Left ventricle myocardium inferior (tissue), 1 donor: ENCODE measurements at regions not wholly inside any gene's neighbourhood (a gene's known extent, or its start where the extent isn't known, plus 50 kb on each side); places are given as distances from the start of the nearest gene placed in this dataset.

Experiments
- DNase-seq: peaks from one replicate; pipeline ENCODE4 v3.0.0-alpha.2; 2020
- H3K27ac ChIP-seq: fragments of 200-600 bp; replicated peaks from 2 replicates; pipeline ENCODE4 v1.8.0; 2021
- H3K27me3 ChIP-seq: fragments of 200-600 bp; 2 replicates; pipeline ENCODE4 v1.8.0; 2021; ENCODE audit warnings: low read depth
- H3K36me3 ChIP-seq: fragments of 200-600 bp; 2 replicates; pipeline ENCODE4 v1.8.0; 2021
- H3K4me1 ChIP-seq: fragments of 200-600 bp; 2 replicates; pipeline ENCODE4 v1.8.0; 2021
- H3K4me3 ChIP-seq: fragments of 200-600 bp; 2 replicates; pipeline ENCODE4 v1.8.0; 2021; ENCODE audit warnings: mild to moderate bottlenecking, moderate library complexity
- H3K9me3 ChIP-seq: fragments of 200-600 bp; replicated peaks from 2 replicates; pipeline ENCODE4 v1.8.0; 2021
- intact Hi-C: fragments of 100-400 bp; cut with micrococcal nuclease; formaldehyde crosslinking; loops from one replicate; pipeline ENCODE4 v1.11.0; 2022
- TF ChIP-seq, protein P1 (sequence below): fragments of 200-600 bp; IDR thresholded peaks from 2 replicates; pipeline ENCODE4 v1.8.0; 2021; ENCODE audit warnings: antibody characterized with exemption, mild to moderate bottlenecking, borderline replicate concordance
- donor health status: DM: no; HTN: yes; CAD: no; lungs with severe emphysema.

GRCh38 chr2:216959433-216959832 is 99.6 kb upstream of the TNP1 start:
- Histone ChIP-seq H3K27ac (no peak overlapping the region), H3K36me3 (no peaks in the 10 kb centered on the region), H3K4me1 (no peaks in the 10 kb centered on the region), H3K4me3 (no peak overlapping the region), H3K9me3 (peaks cover 19% of the 10 kb centered on the region), H3K27me3 (no peaks in the 10 kb centered on the region)
- intact Hi-C loops: no loop called here
- TF ChIP-seq, protein P1, sequence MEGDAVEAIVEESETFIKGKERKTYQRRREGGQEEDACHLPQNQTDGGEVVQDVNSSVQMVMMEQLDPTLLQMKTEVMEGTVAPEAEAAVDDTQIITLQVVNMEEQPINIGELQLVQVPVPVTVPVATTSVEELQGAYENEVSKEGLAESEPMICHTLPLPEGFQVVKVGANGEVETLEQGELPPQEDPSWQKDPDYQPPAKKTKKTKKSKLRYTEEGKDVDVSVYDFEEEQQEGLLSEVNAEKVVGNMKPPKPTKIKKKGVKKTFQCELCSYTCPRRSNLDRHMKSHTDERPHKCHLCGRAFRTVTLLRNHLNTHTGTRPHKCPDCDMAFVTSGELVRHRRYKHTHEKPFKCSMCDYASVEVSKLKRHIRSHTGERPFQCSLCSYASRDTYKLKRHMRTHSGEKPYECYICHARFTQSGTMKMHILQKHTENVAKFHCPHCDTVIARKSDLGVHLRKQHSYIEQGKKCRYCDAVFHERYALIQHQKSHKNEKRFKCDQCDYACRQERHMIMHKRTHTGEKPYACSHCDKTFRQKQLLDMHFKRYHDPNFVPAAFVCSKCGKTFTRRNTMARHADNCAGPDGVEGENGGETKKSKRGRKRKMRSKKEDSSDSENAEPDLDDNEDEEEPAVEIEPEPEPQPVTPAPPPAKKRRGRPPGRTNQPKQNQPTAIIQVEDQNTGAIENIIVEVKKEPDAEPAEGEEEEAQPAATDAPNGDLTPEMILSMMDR: no peak
- no peak for DNase-seq

DNA sequence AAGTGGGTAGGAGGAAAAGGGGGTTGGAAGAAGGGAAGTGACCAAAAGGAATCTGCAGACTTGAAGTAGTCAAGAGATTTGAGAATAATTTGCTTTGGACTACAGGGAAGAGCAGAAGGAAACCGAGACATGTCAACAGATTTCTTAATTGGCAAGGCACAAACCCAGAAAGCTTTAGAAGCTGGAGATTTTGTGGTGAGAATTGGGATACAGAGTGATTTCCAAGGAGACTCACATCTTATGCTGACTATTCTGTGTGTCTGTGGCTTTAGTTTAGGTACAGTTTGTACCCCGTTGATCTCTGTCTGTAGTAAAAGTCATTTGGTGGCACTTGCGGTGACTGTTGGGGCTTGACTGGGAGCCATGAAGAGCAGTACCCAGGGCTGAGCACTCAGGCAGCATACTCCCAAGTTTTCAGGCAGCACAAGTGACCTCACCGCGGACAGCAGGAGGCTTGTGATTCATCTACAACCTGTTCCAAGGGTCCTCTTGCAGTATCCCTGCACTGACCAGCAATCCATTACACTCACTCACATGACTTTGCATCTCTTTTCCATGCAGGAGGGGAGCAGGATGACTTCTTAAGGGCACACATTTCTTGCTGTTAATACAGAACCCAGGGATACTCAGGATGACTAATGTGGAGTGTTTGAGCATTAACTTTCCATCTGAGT is 97.1 kb upstream of the TNP1 start:
- Histone ChIP-seq H3K27ac (peak overlapping the region; percentile 13), H3K4me1 (no peaks in the 10 kb centered on the region), H3K4me3 (no peak overlapping the region), H3K27me3 (no peaks in the 10 kb centered on the region), H3K36me3 (no peaks in the 10 kb centered on the region), H3K9me3 (peaks cover 16% of the 10 kb centered on the region)
- DNase-seq: no peak
- TF ChIP-seq, protein P1: no peak
- intact Hi-C loops: no loop called here

DNA sequence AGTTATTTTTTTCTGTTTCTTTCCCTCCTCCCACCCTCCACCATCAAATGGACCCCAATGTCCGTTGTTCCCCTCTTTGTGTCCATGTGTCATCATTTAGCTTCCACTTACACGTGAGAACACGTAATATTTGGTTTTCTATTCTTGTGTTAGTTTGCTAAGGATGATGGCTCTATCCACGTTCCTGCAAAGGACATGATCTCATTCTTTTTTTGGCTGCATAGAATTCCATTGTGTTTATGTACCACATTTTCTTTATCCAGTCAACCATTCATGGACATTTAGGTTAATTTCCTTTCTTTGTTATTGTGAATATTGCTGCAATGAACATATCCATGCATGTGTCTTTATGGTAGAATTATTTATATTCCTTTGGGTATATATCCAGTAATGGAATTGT is 91.3 kb upstream of the TNP1 start:
- Histone ChIP-seq H3K4me1 (no peaks in the 10 kb centered on the region), H3K36me3 (no peaks in the 10 kb centered on the region), H3K9me3 (peaks cover 24% of the 10 kb centered on the region), H3K27me3 (no peaks in the 10 kb centered on the region), H3K4me3 (no peak overlapping the region), H3K27ac (no peak overlapping the region)
- TF ChIP-seq, protein P1: no peak
- DNase-seq: no peak
- intact Hi-C loops: no loop called here

GRCh38 chr2:216950547-216950946 is 90.7 kb upstream of the TNP1 start:
- TF ChIP-seq, protein P1: no peak
- intact Hi-C loops: no loop called here
- DNase-seq: no peak
- no peak overlapping the region for H3K27ac ChIP-seq
- peaks cover 24% of the 10 kb centered on the region for H3K9me3 ChIP-seq
- no peak overlapping the region for H3K4me3 ChIP-seq
- no peaks in the 10 kb centered on the region for H3K27me3 ChIP-seq
- no peaks in the 10 kb centered on the region for H3K4me1 ChIP-seq
- no peaks in the 10 kb centered on the region for H3K36me3 ChIP-seq

DNA sequence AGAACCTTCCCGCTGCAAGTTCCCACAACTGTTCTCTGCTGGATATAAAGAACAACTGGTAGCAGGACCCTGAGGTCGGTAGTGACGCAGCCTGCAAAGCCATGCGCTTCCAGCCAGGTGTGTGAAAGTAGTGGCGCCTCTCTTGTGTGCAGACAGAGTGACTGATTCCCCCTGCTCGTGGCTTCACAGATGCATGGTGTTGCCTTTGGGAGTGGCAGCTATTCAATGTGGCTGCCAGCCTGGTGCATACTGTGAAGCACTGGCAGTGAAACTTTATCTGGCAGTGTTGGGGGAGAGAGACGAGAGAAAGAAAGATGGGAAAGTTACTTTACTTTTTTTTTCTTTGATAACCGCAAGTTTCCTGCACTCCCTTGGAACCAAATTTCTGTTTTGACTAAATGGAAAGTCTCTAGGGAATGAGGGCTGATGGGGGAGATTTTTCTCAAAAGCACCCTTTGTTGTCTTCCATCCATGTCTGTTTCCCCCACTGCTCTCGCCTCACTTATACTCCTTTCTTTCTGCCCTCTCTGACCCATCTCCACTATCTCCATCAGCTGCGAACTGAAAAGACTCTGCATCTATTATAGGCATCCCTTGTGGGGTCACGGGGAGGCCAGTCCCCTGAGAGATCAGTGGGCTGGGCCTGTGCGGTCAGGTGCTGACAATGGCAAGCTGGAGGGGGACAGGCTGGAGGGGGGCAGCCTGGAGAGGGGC is 90.0 kb upstream of the TNP1 start:
- intact Hi-C loops: no loop called here
- Histone ChIP-seq H3K4me1 (no peaks in the 10 kb centered on the region), H3K27me3 (no peaks in the 10 kb centered on the region), H3K36me3 (no peaks in the 10 kb centered on the region), H3K27ac (no peak overlapping the region), H3K9me3 (peaks cover 21% of the 10 kb centered on the region), H3K4me3 (no peak overlapping the region)
- DNase-seq: no peak
- TF ChIP-seq, protein P1: no peak
